ENCODE measurements at regions not wholly inside any gene's neighbourhood (a gene's known extent, or its start where the extent isn't known, plus 50 kb on each side); places are given as distances from the start of the nearest gene placed in this dataset.

DNA sequence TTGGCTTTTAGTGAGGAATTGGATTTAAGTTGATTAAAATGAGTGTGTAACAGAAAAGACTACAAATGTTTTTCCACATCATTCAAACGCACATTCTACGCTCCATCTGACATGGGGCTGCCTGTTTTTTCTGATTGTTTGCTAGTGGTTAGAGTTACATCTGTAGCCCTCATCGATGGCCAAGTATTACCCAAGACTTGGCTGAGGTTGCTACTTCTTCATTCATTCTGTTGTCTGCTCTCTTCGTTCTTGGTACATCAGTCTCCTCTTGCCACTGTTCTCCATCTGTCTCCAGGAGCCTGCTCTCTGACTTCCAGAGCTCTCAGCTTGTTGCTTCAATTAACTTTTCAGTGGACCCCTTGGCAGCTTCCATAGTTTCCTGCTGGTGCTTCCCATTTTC, 1844.6 kb upstream of the TENM3 start:
- DNase-seq (no peak), ATAC-seq (peak in 1 of 8 donors; percentile 39)
- Histone ChIP-seq H3K9me3 (peaks cover 0 to 4% (median 0%) of the 10 kb centered on the region in 11 donors), H3K36me3 (no peaks in the 10 kb centered on the region), H3K4me1 (no peaks in the 10 kb centered on the region), H3K27ac (no peak overlapping the region), H3K4me3 (no peak overlapping the region), H3K27me3 (no peaks in the 10 kb centered on the region)
- 76 to 79% methylated on average over 4 of the region's 4 CpGs for WGBS, 2 donors
- TF ChIP-seq, protein P1, sequence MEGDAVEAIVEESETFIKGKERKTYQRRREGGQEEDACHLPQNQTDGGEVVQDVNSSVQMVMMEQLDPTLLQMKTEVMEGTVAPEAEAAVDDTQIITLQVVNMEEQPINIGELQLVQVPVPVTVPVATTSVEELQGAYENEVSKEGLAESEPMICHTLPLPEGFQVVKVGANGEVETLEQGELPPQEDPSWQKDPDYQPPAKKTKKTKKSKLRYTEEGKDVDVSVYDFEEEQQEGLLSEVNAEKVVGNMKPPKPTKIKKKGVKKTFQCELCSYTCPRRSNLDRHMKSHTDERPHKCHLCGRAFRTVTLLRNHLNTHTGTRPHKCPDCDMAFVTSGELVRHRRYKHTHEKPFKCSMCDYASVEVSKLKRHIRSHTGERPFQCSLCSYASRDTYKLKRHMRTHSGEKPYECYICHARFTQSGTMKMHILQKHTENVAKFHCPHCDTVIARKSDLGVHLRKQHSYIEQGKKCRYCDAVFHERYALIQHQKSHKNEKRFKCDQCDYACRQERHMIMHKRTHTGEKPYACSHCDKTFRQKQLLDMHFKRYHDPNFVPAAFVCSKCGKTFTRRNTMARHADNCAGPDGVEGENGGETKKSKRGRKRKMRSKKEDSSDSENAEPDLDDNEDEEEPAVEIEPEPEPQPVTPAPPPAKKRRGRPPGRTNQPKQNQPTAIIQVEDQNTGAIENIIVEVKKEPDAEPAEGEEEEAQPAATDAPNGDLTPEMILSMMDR (IDR thresholded peaks at IDR 0.05), result no peak
- intact Hi-C loops (cut with DNase I), result no loop called here

DNA sequence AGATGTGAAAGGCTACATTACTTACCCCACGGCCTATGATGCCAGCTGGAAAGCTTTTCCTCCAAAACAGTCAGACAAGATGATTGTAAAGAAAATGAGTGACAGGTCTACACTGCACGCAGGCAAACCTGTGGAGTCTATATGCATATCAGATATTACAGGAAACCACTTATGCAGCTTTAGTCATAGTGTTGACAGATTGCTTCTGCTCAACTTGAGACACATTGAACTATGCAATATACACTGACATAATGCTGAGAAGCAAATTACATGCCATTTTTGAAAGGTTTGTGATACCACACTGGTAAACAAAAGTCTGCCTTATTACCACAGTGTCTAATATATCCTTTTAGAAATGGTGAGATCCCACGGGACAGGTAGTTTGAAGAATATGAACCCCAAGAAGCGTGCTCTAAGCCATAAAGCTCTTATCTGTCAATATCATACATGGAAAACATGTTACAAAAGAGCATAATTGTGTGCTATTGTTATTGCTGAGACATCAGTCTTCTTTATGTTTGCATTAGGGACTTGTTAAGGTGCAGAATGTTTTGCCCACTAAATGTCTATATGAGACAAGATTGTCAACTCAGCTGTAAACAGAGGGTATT, 1835.8 kb upstream of the TENM3 start:
- Histone ChIP-seq H3K27ac (no peak overlapping the region), H3K4me1 (no peaks in the 10 kb centered on the region), H3K4me3 (no peak overlapping the region), H3K9me3 (peaks cover 0 to 5% (median 0%) of the 10 kb centered on the region in 11 donors), H3K36me3 (no peaks in the 10 kb centered on the region), H3K27me3 (no peaks in the 10 kb centered on the region)
- DNase-seq (no peak), ATAC-seq (no peak)
- TF ChIP-seq, protein P1 (IDR thresholded peaks at IDR 0.05), result no peak
- intact Hi-C loops (cut with DNase I), result no loop called here
- WGBS, 2 donors, result 38 to 49% methylated on average over 4 of the region's 4 CpGs

DNA sequence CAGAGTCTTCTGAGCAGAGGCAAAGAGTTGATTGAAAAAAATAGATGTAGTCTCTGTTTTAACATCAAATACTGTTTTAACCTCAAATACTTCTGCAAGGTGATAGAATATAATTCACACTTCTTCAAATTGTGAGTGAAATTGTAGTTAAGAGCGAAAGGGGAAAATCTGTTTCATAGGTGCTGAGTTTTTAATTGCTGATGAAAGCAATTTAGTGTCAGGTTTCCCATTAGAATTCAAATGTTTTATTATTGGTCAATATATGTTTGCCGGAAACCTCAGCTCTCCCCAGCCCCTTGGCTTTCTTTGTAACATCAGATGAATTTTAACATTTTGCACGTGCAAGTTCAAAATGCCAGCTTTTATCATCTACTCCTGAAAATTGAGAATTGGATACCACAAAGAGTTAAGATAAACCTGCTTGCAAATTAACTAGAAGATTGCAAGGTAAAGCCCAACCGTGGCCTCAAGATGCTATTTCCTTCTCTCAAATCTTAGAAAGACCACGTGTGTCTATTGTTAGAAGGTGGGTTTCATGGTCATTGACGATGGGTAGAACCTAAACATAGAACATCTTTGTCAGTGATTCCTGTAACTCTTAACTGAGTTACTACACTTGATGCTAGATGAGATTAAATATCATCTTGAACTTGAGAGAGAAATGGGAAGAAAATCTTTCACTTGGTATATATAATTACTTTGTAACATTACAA, 1824.2 kb upstream of the TENM3 start:
- DNase-seq, result no peak
- WGBS, 2 donors, result 44 to 52% methylated on average over 6 of the region's 6 CpGs
- Histone ChIP-seq H3K4me3 (no peak overlapping the region), H3K9me3 (peaks cover 0 to 4% (median 0%) of the 10 kb centered on the region in 11 donors), H3K27me3 (no peaks in the 10 kb centered on the region), H3K36me3 (no peaks in the 10 kb centered on the region), H3K27ac (no peak overlapping the region), H3K4me1 (no peaks in the 10 kb centered on the region)
- TF ChIP-seq, protein P1 (IDR thresholded peaks at IDR 0.05), result no peak
- no peak for ATAC-seq
- intact Hi-C loops (cut with DNase I), result no loop called here

DNA sequence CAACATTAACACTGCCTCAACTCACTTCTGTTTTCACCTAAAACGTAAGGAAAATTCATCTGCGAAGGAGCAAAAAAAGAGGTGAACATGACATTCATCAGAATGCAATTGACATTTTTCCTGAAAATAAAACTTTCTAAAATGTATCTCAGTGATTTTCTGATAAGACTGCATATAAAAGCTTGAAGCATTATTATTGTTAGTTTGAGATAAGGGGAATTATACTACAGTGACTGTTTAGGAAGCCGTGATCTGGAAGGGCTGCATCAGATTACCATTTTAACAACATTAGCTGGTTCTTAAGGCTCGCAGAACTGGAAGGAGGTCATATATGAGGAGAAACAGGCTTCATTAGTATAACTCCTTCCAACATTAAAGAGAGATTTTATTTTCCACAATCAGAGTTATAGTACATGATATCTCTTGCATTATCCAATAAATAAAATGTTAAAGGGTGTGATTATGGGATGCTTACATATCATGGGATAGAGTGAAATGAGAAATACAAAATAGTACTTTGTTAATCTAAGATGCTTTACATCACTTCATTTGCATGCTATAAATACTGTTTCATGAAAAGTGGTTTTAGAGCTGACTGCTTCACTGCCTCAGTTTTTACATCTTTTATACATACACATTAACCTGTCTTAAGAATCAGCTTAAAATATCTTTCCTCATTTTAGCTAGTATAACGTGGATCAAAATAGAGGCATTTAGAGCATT, 1820.1 kb upstream of the TENM3 start:
- DNase-seq, result no peak
- intact Hi-C loops (cut with DNase I), result no loop called here
- no peaks in the 10 kb centered on the region for H3K9me3 ChIP-seq
- TF ChIP-seq, protein P1 (IDR thresholded peaks at IDR 0.05), result no peak
- H3K27ac ChIP-seq, result no peak overlapping the region
- H3K4me1 ChIP-seq, result no peaks in the 10 kb centered on the region
- no peak overlapping the region for H3K4me3 ChIP-seq
- no peaks in the 10 kb centered on the region for H3K36me3 ChIP-seq
- no peaks in the 10 kb centered on the region for H3K27me3 ChIP-seq
- 61 to 64% methylated on average over 5 of the region's 5 CpGs for WGBS, 2 donors
- no peak for ATAC-seq
